B cell (primary cell): ENCODE measurements at regions not wholly inside any gene's neighbourhood (a gene's known extent, or its start where the extent isn't known, plus 50 kb on each side); places are given as distances from the start of the nearest gene placed in this dataset.

Source experiments
- ATAC-seq: fragments of 200-7000 bp; cut with Tn5 transposase; one replicate; pipeline ENCODE4 v1.10.0; 2021; ENCODE audit warnings: low read depth, mild to moderate bottlenecking, moderate number of reproducible peaks, moderate library complexity
- CTCF ChIA-PET: fragments of 350-600 bp; sonication (Branson Sonifier 250); formaldehyde crosslinking; loops from one replicate; lab custom pipeline; 2021; ENCODE audit warnings: antibody characterized with exemption, inconsistent platforms; lab: Charles Lee
- POLR2A ChIA-PET: fragments of 350-600 bp; sonication (Branson Sonifier 250); formaldehyde crosslinking; loops from one replicate; lab custom pipeline; 2021; ENCODE audit warnings: antibody characterized with exemption; lab: Charles Lee
- DNase-seq: peaks from one replicate; pipeline ENCODE4 v3.0.0; 2013
- H2AFZ ChIP-seq: 2 replicates; pipeline ENCODE4 v1.6.1; 2012; ENCODE audit warnings: mild to moderate bottlenecking, low read depth, low read length; ENCODE audit not compliant: insufficient read depth, poor library complexity, severe bottlenecking
- H3K27ac ChIP-seq, 2 donors: 1 replicate in 1 of 2; 2 replicates in 1 of 2; pipeline ENCODE4 v1.5.1; 2012 to 2013; ENCODE audit warnings: low read length in 2 of 2, mild to moderate bottlenecking in 2 of 2, moderate library complexity in 1 of 2
- H3K27me3 ChIP-seq, 4 experiments: fragments of 200-600 bp in 1 of 4; sonication (generic) in 1 of 4; replicated peaks in 1 of 4; 1 replicate in 2 of 4; 2 replicates in 2 of 4; pipeline versions ENCODE4 v1.6.1 to v1.7.0; 2013 to 2016; ENCODE audit warnings: low read length in 3 of 4, mild to moderate bottlenecking in 2 of 4, mixed read lengths in 1 of 4, moderate library complexity in 1 of 4; ENCODE audit not compliant: insufficient read depth in 4 of 4, control insufficient read depth in 3 of 4; ENCODE audit errors: control extremely low read depth in 1 of 4
- H3K36me3 ChIP-seq, 2 experiments: replicated peaks in 1 of 2; 1 replicate in 1 of 2; 2 replicates in 1 of 2; pipeline versions ENCODE4 v1.6.1 to v1.7.1; 2013; ENCODE audit warnings: low read length in 1 of 2; ENCODE audit not compliant: insufficient read depth in 2 of 2, control insufficient read depth in 1 of 2; ENCODE audit errors: control extremely low read depth in 1 of 2, extremely low read depth in 1 of 2
- H3K4me1 ChIP-seq, 2 donors: fragments of 200-600 bp in 1 of 2; sonication (generic) in 1 of 2; 1 replicate in 1 of 2; 2 replicates in 1 of 2; pipeline versions ENCODE4 v1.5.1 to v1.6.1; 2013 to 2017; ENCODE audit warnings: low read length in 2 of 2; ENCODE audit not compliant: control insufficient read depth in 2 of 2, insufficient read depth in 2 of 2
- H3K4me2 ChIP-seq: replicated peaks from 2 replicates; pipeline ENCODE3; 2012; ENCODE audit warnings: mild to moderate bottlenecking, low read depth, low read length; ENCODE audit not compliant: poor library complexity, severe bottlenecking
- H3K4me3 ChIP-seq, 5 experiments: fragments of 200-600 bp in 1 of 5; sonication (generic) in 1 of 5; 1 replicate in 3 of 5; 2 replicates in 2 of 5; pipeline versions ENCODE4 v1.5.1 to v1.7.0; 2011 to 2016; ENCODE audit warnings: low read length in 4 of 5, mild to moderate bottlenecking in 4 of 5, low read depth in 2 of 5, control low read depth in 1 of 5, moderate library complexity in 1 of 5; ENCODE audit not compliant: insufficient read depth in 1 of 5; ENCODE audit errors: control extremely low read depth in 1 of 5, extremely low read depth in 1 of 5
- H3K79me2 ChIP-seq: fragments of 200-600 bp; sonication (generic); one replicate; pipeline ENCODE4 v1.6.0; 2016; ENCODE audit warnings: low read length; ENCODE audit not compliant: control insufficient read depth, insufficient read depth
- H3K9ac ChIP-seq: fragments of 200-600 bp; sonication (generic); 2 replicates; pipeline ENCODE4 v1.6.1; 2017; ENCODE audit warnings: mild to moderate bottlenecking, low read length, moderate library complexity
- H3K9me3 ChIP-seq, 3 donors: one replicate each; pipeline versions ENCODE4 v1.6.1 to v1.7.1; 2013; ENCODE audit warnings: low read length in 2 of 3; ENCODE audit not compliant: control insufficient read depth in 2 of 3, insufficient read depth in 1 of 3; ENCODE audit errors: control extremely low read depth in 1 of 3
- H4K20me1 ChIP-seq: 2 replicates; pipeline ENCODE4 v1.6.0; 2012; ENCODE audit warnings: mild to moderate bottlenecking, low read length; ENCODE audit not compliant: insufficient read depth, control insufficient read depth, poor library complexity, severe bottlenecking
- H3K27ac Mint-ChIP-seq: one replicate; pipeline ENCODE4 v1.8.0; 2021; ENCODE audit warnings: mixed read lengths
- H3K27me3 Mint-ChIP-seq: one replicate; pipeline ENCODE4 v1.8.0; 2021; ENCODE audit warnings: mixed read lengths
- H3K4me1 Mint-ChIP-seq: one replicate; pipeline ENCODE4 v1.8.0; 2021; ENCODE audit warnings: mixed read lengths
- H3K4me3 Mint-ChIP-seq: one replicate; pipeline ENCODE4 v1.8.0; 2021; ENCODE audit warnings: mixed read lengths
- H3K9me3 Mint-ChIP-seq: one replicate; pipeline ENCODE4 v1.8.0; 2022; ENCODE audit warnings: mixed read lengths; ENCODE audit not compliant: insufficient read depth
- EZH2 ChIP-seq: IDR thresholded peaks from 2 replicates; pipeline ENCODE4 v1.6.1; 2012; ENCODE audit warnings: borderline replicate concordance, low read depth, mild to moderate bottlenecking, moderate library complexity, low read length; ENCODE audit not compliant: insufficient read depth, poor library complexity, severe bottlenecking
- WGBS: methylation state at CpG from one replicate; pipeline ENCODE4 v1.1.5; 2013; ENCODE audit warnings: missing lambda C conversion rate; ENCODE audit not compliant: insufficient coverage; 5-methylcytosine and 5-hydroxymethylcytosine counted together
- intact Hi-C: fragments of 100-400 bp; cut with micrococcal nuclease; formaldehyde crosslinking; loops from one replicate; pipeline ENCODE4 v1.10.0; 2022
- TF ChIP-seq, protein P1 (sequence below): fragments of 200-600 bp; IDR thresholded peaks from one replicate; pipeline ENCODE4 v1.8.0; 2022; ENCODE audit warnings: antibody characterized with exemption, mild to moderate bottlenecking

DNA sequence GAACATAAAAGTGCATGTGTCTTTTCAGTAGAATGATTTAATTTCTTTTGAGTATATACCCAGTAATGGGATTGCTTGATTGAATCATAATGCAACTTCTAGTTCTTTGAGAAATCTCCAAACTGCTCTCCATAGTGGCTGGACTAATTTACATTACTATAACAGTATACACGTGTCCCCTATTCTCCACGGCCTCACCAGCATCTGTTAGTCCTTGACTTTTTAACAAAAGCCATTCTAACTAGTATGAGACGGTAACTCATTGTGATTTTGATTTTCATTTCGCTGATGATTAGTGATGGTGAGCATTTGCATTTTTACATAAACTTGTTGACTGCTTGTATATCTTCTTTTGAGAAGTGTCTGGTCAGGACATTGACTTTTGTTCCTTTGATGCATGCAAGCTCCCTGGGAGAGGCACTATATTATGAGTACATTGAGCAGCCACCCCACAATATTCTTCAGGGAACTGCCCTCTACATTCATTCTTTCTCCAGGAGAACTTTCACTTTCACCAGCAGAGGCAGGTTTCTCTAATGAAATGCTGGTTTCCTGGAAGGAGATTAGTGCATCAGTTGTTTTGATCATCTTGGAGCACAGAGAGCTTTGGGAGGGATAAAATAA is 51.9 kb upstream of the LPGAT1 start:
- ATAC-seq, result no peak
- no peaks in the 10 kb centered on the region for H4K20me1 ChIP-seq
- DNase-seq, result no peak
- no peaks in the 10 kb centered on the region for H3K4me1 ChIP-seq
- intact Hi-C loops, result no loop called here
- TF ChIP-seq, protein P1, sequence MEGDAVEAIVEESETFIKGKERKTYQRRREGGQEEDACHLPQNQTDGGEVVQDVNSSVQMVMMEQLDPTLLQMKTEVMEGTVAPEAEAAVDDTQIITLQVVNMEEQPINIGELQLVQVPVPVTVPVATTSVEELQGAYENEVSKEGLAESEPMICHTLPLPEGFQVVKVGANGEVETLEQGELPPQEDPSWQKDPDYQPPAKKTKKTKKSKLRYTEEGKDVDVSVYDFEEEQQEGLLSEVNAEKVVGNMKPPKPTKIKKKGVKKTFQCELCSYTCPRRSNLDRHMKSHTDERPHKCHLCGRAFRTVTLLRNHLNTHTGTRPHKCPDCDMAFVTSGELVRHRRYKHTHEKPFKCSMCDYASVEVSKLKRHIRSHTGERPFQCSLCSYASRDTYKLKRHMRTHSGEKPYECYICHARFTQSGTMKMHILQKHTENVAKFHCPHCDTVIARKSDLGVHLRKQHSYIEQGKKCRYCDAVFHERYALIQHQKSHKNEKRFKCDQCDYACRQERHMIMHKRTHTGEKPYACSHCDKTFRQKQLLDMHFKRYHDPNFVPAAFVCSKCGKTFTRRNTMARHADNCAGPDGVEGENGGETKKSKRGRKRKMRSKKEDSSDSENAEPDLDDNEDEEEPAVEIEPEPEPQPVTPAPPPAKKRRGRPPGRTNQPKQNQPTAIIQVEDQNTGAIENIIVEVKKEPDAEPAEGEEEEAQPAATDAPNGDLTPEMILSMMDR, result no peak
- no peak for TF ChIP-seq EZH2
- H3K27me3 Mint-ChIP-seq, result peaks cover 1% of the 10 kb centered on the region
- H3K4me3 Mint-ChIP-seq, result no peak overlapping the region
- H3K36me3 ChIP-seq, result no peaks in the 10 kb centered on the region
- H3K9me3 ChIP-seq, result no peaks in the 10 kb centered on the region
- peaks cover 0 to 4% (median 2%) of the 10 kb centered on the region in 4 experiments for H3K27me3 ChIP-seq
- H3K27ac ChIP-seq, result no peak overlapping the region
- H3K4me2 ChIP-seq, result no peak overlapping the region
- no CpG with 5 or more reads among the region's 4 CpGs for WGBS
- no peaks in the 10 kb centered on the region for H3K79me2 ChIP-seq
- peaks cover 6% of the 10 kb centered on the region for H3K4me1 Mint-ChIP-seq
- CTCF ChIA-PET, result no interaction called here
- POLR2A ChIA-PET, result no interaction called here
- H3K9ac ChIP-seq, result no peak overlapping the region
- no peak overlapping the region for H3K27ac Mint-ChIP-seq
- no peak overlapping the region for H3K4me3 ChIP-seq
- no peak overlapping the region for H2AFZ ChIP-seq
- peaks cover 8% of the 10 kb centered on the region for H3K9me3 Mint-ChIP-seq
